ENCODE measurements at regions not wholly inside any gene's neighbourhood (a gene's known extent, or its start where the extent isn't known, plus 50 kb on each side); places are given as distances from the start of the nearest gene placed in this dataset.

DNA sequence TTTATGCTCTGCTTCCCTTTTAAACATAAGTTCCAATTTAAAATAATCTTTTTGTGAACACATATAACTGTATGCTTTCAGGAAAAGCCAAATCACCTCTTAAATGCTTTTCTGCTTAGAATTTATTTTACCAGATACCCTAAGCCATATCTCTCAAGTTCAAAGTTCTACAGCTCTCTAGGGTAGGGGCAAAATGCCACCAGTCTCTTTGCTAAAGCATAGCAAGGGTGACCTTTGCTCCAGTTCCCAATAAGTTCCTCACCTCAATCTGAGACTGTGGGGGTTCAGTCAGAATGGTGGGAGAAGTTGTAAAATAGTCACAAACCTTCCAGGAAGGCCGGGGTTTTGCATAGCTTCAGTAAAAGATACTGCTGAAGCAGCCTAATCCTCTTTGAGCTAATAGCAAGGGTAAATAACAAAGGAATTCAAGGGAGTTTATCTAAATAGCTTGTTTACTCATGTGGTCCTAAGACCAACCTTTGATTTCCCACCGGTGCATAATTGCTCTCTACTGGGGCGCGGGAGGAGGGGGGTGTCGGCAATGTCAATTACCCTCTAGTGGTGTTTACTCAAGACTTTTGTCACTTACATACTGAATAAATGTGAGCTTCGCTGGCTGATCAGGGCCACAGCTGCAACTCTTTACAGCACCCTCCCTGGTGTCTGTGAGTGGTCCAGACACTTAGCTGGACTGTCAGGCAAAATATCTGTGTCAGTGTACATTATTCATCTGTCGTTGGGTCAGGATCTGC lies 1376.2 kb downstream of the NCAM2 start:
- TF ChIP-seq, protein P1, sequence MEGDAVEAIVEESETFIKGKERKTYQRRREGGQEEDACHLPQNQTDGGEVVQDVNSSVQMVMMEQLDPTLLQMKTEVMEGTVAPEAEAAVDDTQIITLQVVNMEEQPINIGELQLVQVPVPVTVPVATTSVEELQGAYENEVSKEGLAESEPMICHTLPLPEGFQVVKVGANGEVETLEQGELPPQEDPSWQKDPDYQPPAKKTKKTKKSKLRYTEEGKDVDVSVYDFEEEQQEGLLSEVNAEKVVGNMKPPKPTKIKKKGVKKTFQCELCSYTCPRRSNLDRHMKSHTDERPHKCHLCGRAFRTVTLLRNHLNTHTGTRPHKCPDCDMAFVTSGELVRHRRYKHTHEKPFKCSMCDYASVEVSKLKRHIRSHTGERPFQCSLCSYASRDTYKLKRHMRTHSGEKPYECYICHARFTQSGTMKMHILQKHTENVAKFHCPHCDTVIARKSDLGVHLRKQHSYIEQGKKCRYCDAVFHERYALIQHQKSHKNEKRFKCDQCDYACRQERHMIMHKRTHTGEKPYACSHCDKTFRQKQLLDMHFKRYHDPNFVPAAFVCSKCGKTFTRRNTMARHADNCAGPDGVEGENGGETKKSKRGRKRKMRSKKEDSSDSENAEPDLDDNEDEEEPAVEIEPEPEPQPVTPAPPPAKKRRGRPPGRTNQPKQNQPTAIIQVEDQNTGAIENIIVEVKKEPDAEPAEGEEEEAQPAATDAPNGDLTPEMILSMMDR (IDR thresholded peaks at IDR 0.05 in 2 of 3, conservative IDR thresholded peaks at IDR 0.05 in 1 of 3; ENCODE audit: borderline replicate concordance in 1 of 3, insufficient read depth in 1 of 3, low read depth in 2 of 3, low read length in 2 of 3) = no peak
- TF ChIP-seq EZH2phosphoT487 (IDR thresholded peaks at IDR 0.05; ENCODE audit: borderline replicate concordance) (no peak), RAD21 (IDR thresholded peaks at IDR 0.05; ENCODE audit: low read depth) (no peak), EGR1 (IDR thresholded peaks at IDR 0.05; ENCODE audit: low read depth) (no peak), ZFX (IDR thresholded peaks at IDR 0.05) (no peak), YY1 (IDR thresholded peaks at IDR 0.05; ENCODE audit: extremely low read depth, insufficient replicate concordance, low read depth, low read length) (no peak), POLR2A (IDR thresholded peaks at IDR 0.05; ENCODE audit: borderline replicate concordance, extremely low read depth, insufficient read depth, insufficient read length) (no peak), POLR2AphosphoS5 (IDR thresholded peaks at IDR 0.05; ENCODE audit: low read depth, low read length) (no peak), TCF7L2 (IDR thresholded peaks at IDR 0.05; ENCODE audit: borderline replicate concordance, extremely low read depth, insufficient read depth, insufficient read length) (no peak), JUND (IDR thresholded peaks at IDR 0.05) (no peak), EZH2 (IDR thresholded peaks at IDR 0.05) (no peak)
- TF ChIP-seq, protein P2, sequence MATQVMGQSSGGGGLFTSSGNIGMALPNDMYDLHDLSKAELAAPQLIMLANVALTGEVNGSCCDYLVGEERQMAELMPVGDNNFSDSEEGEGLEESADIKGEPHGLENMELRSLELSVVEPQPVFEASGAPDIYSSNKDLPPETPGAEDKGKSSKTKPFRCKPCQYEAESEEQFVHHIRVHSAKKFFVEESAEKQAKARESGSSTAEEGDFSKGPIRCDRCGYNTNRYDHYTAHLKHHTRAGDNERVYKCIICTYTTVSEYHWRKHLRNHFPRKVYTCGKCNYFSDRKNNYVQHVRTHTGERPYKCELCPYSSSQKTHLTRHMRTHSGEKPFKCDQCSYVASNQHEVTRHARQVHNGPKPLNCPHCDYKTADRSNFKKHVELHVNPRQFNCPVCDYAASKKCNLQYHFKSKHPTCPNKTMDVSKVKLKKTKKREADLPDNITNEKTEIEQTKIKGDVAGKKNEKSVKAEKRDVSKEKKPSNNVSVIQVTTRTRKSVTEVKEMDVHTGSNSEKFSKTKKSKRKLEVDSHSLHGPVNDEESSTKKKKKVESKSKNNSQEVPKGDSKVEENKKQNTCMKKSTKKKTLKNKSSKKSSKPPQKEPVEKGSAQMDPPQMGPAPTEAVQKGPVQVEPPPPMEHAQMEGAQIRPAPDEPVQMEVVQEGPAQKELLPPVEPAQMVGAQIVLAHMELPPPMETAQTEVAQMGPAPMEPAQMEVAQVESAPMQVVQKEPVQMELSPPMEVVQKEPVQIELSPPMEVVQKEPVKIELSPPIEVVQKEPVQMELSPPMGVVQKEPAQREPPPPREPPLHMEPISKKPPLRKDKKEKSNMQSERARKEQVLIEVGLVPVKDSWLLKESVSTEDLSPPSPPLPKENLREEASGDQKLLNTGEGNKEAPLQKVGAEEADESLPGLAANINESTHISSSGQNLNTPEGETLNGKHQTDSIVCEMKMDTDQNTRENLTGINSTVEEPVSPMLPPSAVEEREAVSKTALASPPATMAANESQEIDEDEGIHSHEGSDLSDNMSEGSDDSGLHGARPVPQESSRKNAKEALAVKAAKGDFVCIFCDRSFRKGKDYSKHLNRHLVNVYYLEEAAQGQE (IDR thresholded peaks at IDR 0.05; ENCODE audit: low read depth) = no peak

Measured in HCT116 (cell line).